ENCODE measurements at regions not wholly inside any gene's neighbourhood (a gene's known extent, or its start where the extent isn't known, plus 50 kb on each side); places are given as distances from the start of the nearest gene placed in this dataset.

GRCh38 chr5:7970816-7971215 is 101.9 kb downstream of the MTRR start:
- no peaks in the 10 kb centered on the region for H3K36me3 ChIP-seq (ENCODE audit: control insufficient read depth in 2 of 2, extremely low read depth in 1 of 2, insufficient read depth in 2 of 2, low read length in 2 of 2)
- no peak overlapping the region for H2AFZ ChIP-seq (ENCODE audit: control insufficient read depth, low read length)
- FAIRE-seq = no peak
- H3K9ac ChIP-seq (ENCODE audit: control insufficient read depth, extremely low read depth, insufficient read depth, low read length) = no peak overlapping the region
- H3K27ac ChIP-seq (ENCODE audit: control insufficient read depth, insufficient read depth, low read length) = no peak overlapping the region
- TF ChIP-seq EZH2 (IDR thresholded peaks at IDR 0.05; ENCODE audit: low read length) = no peak
- TF ChIP-seq, protein P1, sequence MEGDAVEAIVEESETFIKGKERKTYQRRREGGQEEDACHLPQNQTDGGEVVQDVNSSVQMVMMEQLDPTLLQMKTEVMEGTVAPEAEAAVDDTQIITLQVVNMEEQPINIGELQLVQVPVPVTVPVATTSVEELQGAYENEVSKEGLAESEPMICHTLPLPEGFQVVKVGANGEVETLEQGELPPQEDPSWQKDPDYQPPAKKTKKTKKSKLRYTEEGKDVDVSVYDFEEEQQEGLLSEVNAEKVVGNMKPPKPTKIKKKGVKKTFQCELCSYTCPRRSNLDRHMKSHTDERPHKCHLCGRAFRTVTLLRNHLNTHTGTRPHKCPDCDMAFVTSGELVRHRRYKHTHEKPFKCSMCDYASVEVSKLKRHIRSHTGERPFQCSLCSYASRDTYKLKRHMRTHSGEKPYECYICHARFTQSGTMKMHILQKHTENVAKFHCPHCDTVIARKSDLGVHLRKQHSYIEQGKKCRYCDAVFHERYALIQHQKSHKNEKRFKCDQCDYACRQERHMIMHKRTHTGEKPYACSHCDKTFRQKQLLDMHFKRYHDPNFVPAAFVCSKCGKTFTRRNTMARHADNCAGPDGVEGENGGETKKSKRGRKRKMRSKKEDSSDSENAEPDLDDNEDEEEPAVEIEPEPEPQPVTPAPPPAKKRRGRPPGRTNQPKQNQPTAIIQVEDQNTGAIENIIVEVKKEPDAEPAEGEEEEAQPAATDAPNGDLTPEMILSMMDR (optimal IDR thresholded peaks at IDR 0.05 in 1 of 3, IDR thresholded peaks at IDR 0.05 in 1 of 3, conservative IDR thresholded peaks at IDR 0.05 in 1 of 3; ENCODE audit: extremely low read depth in 1 of 3, insufficient read depth in 2 of 3, low read length in 3 of 3) = no peak
- no peaks in the 10 kb centered on the region for H3K27me3 ChIP-seq (ENCODE audit: control insufficient read depth, extremely low read depth, insufficient read depth, low read length)
- no peak overlapping the region for H3K4me3 ChIP-seq (ENCODE audit: control insufficient read depth in 2 of 3, extremely low read depth in 1 of 3, insufficient read depth in 2 of 3, low read depth in 1 of 3, low read length in 3 of 3)
- no peak for DNase-seq (ENCODE audit: low read depth, low spot score)
- dilution Hi-C loops (cut with MboI; ENCODE audit: extremely low pct_ligation_motif_present, low sequenced_read_pairs) = no loop called here
- no peaks in the 10 kb centered on the region for H3K9me1 ChIP-seq (ENCODE audit: control insufficient read depth, extremely low read depth, insufficient read depth, low read length)
- no peak overlapping the region for H3K4me2 ChIP-seq (ENCODE audit: control insufficient read depth, extremely low read depth, insufficient read depth, low read depth, low read length)
- H3K4me1 ChIP-seq (ENCODE audit: control insufficient read depth, extremely low read depth, insufficient read depth, low read length) = no peaks in the 10 kb centered on the region
- H3K9me3 ChIP-seq (ENCODE audit: control insufficient read depth, low read depth, low read length) = no peaks in the 10 kb centered on the region
- H3K79me2 ChIP-seq (ENCODE audit: control insufficient read depth, insufficient read depth, low read length) = no peaks in the 10 kb centered on the region
- H4K20me1 ChIP-seq (ENCODE audit: control insufficient read depth, extremely low read depth, insufficient read depth, low read length) = no peaks in the 10 kb centered on the region

GRCh38 chr5:7976411-7977190 is 107.7 kb downstream of the MTRR start:
- H2AFZ ChIP-seq (ENCODE audit: control insufficient read depth, low read length) = no peak overlapping the region
- H3K27ac ChIP-seq (ENCODE audit: control insufficient read depth, insufficient read depth, low read length) = no peak overlapping the region
- no peak overlapping the region for H3K4me3 ChIP-seq (ENCODE audit: control insufficient read depth in 2 of 3, extremely low read depth in 1 of 3, insufficient read depth in 2 of 3, low read depth in 1 of 3, low read length in 3 of 3)
- no peaks in the 10 kb centered on the region for H3K4me1 ChIP-seq (ENCODE audit: control insufficient read depth, extremely low read depth, insufficient read depth, low read length)
- TF ChIP-seq, protein P1 (optimal IDR thresholded peaks at IDR 0.05 in 1 of 3, IDR thresholded peaks at IDR 0.05 in 1 of 3, conservative IDR thresholded peaks at IDR 0.05 in 1 of 3; ENCODE audit: extremely low read depth in 1 of 3, insufficient read depth in 2 of 3, low read length in 3 of 3) = no peak
- no peak for TF ChIP-seq EZH2 (IDR thresholded peaks at IDR 0.05; ENCODE audit: low read length)
- H3K27me3 ChIP-seq (ENCODE audit: control insufficient read depth, extremely low read depth, insufficient read depth, low read length) = no peaks in the 10 kb centered on the region
- H3K9me1 ChIP-seq (ENCODE audit: control insufficient read depth, extremely low read depth, insufficient read depth, low read length) = no peaks in the 10 kb centered on the region
- no peaks in the 10 kb centered on the region for H3K9me3 ChIP-seq (ENCODE audit: control insufficient read depth, low read depth, low read length)
- no peak overlapping the region for H3K4me2 ChIP-seq (ENCODE audit: control insufficient read depth, extremely low read depth, insufficient read depth, low read depth, low read length)
- FAIRE-seq (no peak), DNase-seq (ENCODE audit: low read depth, low spot score) (no peak)
- dilution Hi-C loops (cut with MboI; ENCODE audit: extremely low pct_ligation_motif_present, low sequenced_read_pairs) = no loop called here
- H3K79me2 ChIP-seq (ENCODE audit: control insufficient read depth, insufficient read depth, low read length) = no peaks in the 10 kb centered on the region
- no peaks in the 10 kb centered on the region for H4K20me1 ChIP-seq (ENCODE audit: control insufficient read depth, extremely low read depth, insufficient read depth, low read length)
- no peak overlapping the region for H3K9ac ChIP-seq (ENCODE audit: control insufficient read depth, extremely low read depth, insufficient read depth, low read length)
- no peaks in the 10 kb centered on the region for H3K36me3 ChIP-seq (ENCODE audit: control insufficient read depth in 2 of 2, extremely low read depth in 1 of 2, insufficient read depth in 2 of 2, low read length in 2 of 2)

All from keratinocyte (primary cell).